H9 (cell line): ENCODE measurements at regions not wholly inside any gene's neighbourhood (a gene's known extent, or its start where the extent isn't known, plus 50 kb on each side); places are given as distances from the start of the nearest gene placed in this dataset.

Source experiments
- DNase-seq: peaks from one replicate; pipeline ENCODE4 v3.0.0-alpha.2; 2017
- H2AFZ ChIP-seq: one replicate; pipeline ENCODE4 v1.6.1; 2013; ENCODE audit warnings: mild to moderate bottlenecking, low read length, control low read depth, moderate library complexity
- H2AK5ac ChIP-seq: 2 replicates; pipeline ENCODE4 v1.6.1; 2013; ENCODE audit warnings: low read length, control low read depth, mixed read lengths; ENCODE audit not compliant: insufficient read length
- H2BK120ac ChIP-seq: one replicate; pipeline ENCODE4 v1.6.1; 2013; ENCODE audit warnings: low read depth, mild to moderate bottlenecking, low read length, control low read depth, inconsistent platforms; ENCODE audit not compliant: poor library complexity, severe bottlenecking
- H2BK12ac ChIP-seq: 2 replicates; pipeline ENCODE4 v1.6.1; 2013; ENCODE audit warnings: low read length, control low read depth, mixed read lengths, low read depth; ENCODE audit not compliant: insufficient read length
- H2BK15ac ChIP-seq: 2 replicates; pipeline ENCODE4 v1.6.1; 2013; ENCODE audit warnings: low read depth, low read length, control low read depth
- H2BK20ac ChIP-seq: one replicate; pipeline ENCODE4 v1.6.1; 2013; ENCODE audit warnings: low read depth, mild to moderate bottlenecking, low read length, control low read depth, inconsistent platforms; ENCODE audit not compliant: poor library complexity, severe bottlenecking
- H2BK5ac ChIP-seq: 2 replicates; pipeline ENCODE4 v1.6.1; 2013; ENCODE audit warnings: low read length, control low read depth, mixed read lengths; ENCODE audit not compliant: insufficient read length
- H3K14ac ChIP-seq: 2 replicates; pipeline ENCODE4 v1.6.1; 2013; ENCODE audit warnings: low read length, control low read depth; ENCODE audit not compliant: insufficient read depth
- H3K18ac ChIP-seq: 2 replicates; pipeline ENCODE4 v1.6.1; 2013; ENCODE audit warnings: low read depth, mild to moderate bottlenecking, mixed read lengths, low read length, control low read depth; ENCODE audit not compliant: insufficient read length
- H3K23ac ChIP-seq: 2 replicates; pipeline ENCODE4 v1.6.1; 2013; ENCODE audit warnings: low read length, control low read depth, mixed read lengths, low read depth; ENCODE audit not compliant: insufficient read length
- H3K23me2 ChIP-seq: 2 replicates; pipeline ENCODE4 v1.6.1; 2013; ENCODE audit warnings: low read depth, mild to moderate bottlenecking, mixed read lengths, low read length, control low read depth; ENCODE audit not compliant: insufficient read length, poor library complexity, severe bottlenecking
- H3K27ac ChIP-seq: 2 replicates; pipeline ENCODE4 v1.5.1; 2013; ENCODE audit warnings: low read length, control low read depth, mixed read lengths, low read depth; ENCODE audit not compliant: insufficient read length
- H3K27me3 ChIP-seq: 2 replicates; pipeline ENCODE4 v1.6.1; 2013; ENCODE audit warnings: low read length, control low read depth, inconsistent platforms; ENCODE audit not compliant: insufficient read depth
- H3K4ac ChIP-seq: 2 replicates; pipeline ENCODE4 v1.6.1; 2013; ENCODE audit warnings: low read depth, mild to moderate bottlenecking, control low read depth, inconsistent platforms, low read length, moderate library complexity
- H3K4me1 ChIP-seq: 2 replicates; pipeline ENCODE4 v1.6.1; 2013; ENCODE audit warnings: low read length, control low read depth, inconsistent platforms; ENCODE audit not compliant: insufficient read depth
- H3K4me2 ChIP-seq: 2 replicates; pipeline ENCODE4 v1.6.1; 2013; ENCODE audit warnings: low read length, control low read depth, mixed read lengths; ENCODE audit not compliant: insufficient read length, insufficient read depth
- H3K56ac ChIP-seq: 2 replicates; pipeline ENCODE4 v1.6.1; 2013; ENCODE audit warnings: low read depth, mild to moderate bottlenecking, mixed read lengths, low read length, control low read depth; ENCODE audit not compliant: insufficient read length
- H3K79me1 ChIP-seq: 2 replicates; pipeline ENCODE4 v1.6.1; 2013; ENCODE audit warnings: low read depth, mild to moderate bottlenecking, moderate library complexity, low read length, control low read depth, inconsistent platforms; ENCODE audit not compliant: insufficient read depth, poor library complexity, severe bottlenecking
- H3K79me2 ChIP-seq: 2 replicates; pipeline ENCODE4 v1.6.1; 2013; ENCODE audit warnings: low read length, control low read depth, inconsistent platforms; ENCODE audit not compliant: insufficient read depth
- H3K9ac ChIP-seq: 2 replicates; pipeline ENCODE4 v1.6.1; 2013; ENCODE audit warnings: low read length, control low read depth, mixed read lengths; ENCODE audit not compliant: insufficient read length; ENCODE audit errors: extremely low read depth
- H3K9me3 ChIP-seq: one replicate; pipeline ENCODE4 v1.6.1; 2013; ENCODE audit warnings: low read depth, low read length, inconsistent platforms; ENCODE audit not compliant: control insufficient read depth
- H3T11ph ChIP-seq: one replicate; pipeline ENCODE4 v1.6.1; 2013; ENCODE audit warnings: mild to moderate bottlenecking, low read length, control low read depth, inconsistent platforms
- H4K20me1 ChIP-seq: one replicate; pipeline ENCODE4 v1.6.1; 2013; ENCODE audit not compliant: control insufficient read depth, insufficient read length, insufficient read depth
- H4K5ac ChIP-seq: 2 replicates; pipeline ENCODE4 v1.6.1; 2013; ENCODE audit warnings: low read depth, mild to moderate bottlenecking, mixed read lengths, low read length, control low read depth; ENCODE audit not compliant: insufficient read length
- H4K8ac ChIP-seq: replicated peaks from 2 replicates; pipeline ENCODE4 v1.6.1; 2013; ENCODE audit warnings: low read length, control low read depth, mixed read lengths, low read depth; ENCODE audit not compliant: insufficient read length
- H4K91ac ChIP-seq: 2 replicates; pipeline ENCODE4 v1.6.1; 2013; ENCODE audit warnings: low read depth, mild to moderate bottlenecking, moderate library complexity, mixed read lengths, low read length, control low read depth; ENCODE audit not compliant: insufficient read length
- H3K27ac Mint-ChIP-seq, 3 experiments: 2 replicates in 2 of 3; 3 replicates in 1 of 3; pipeline ENCODE4 v1.8.0; 2020 to 2021; ENCODE audit warnings: mixed read lengths in 3 of 3, mild to moderate bottlenecking in 1 of 3, moderate library complexity in 1 of 3
- H3K27me3 Mint-ChIP-seq: 2 replicates; pipeline ENCODE4 v1.8.0; 2021; ENCODE audit warnings: low read depth, mild to moderate bottlenecking, moderate library complexity, mixed read lengths
- H3K36me3 Mint-ChIP-seq, 3 experiments: 2 replicates in 2 of 3; 3 replicates in 1 of 3; pipeline ENCODE4 v1.8.0; 2020 to 2021; ENCODE audit warnings: low read depth in 3 of 3, mixed read lengths in 3 of 3; ENCODE audit not compliant: insufficient read depth in 1 of 3
- H3K4me1 Mint-ChIP-seq, 2 experiments: 2 replicates each; pipeline ENCODE4 v1.8.0; 2020; ENCODE audit warnings: mixed read lengths in 2 of 2
- H3K4me3 Mint-ChIP-seq, 2 experiments: 2 replicates in 1 of 2; 3 replicates in 1 of 2; pipeline ENCODE4 v1.8.0; 2020 to 2021; ENCODE audit warnings: mild to moderate bottlenecking in 2 of 2, mixed read lengths in 2 of 2, moderate library complexity in 1 of 2
- H3K9me3 Mint-ChIP-seq, 2 experiments: 2 replicates in 1 of 2; 3 replicates in 1 of 2; pipeline ENCODE4 v1.8.0; 2020; ENCODE audit warnings: mild to moderate bottlenecking in 2 of 2, mixed read lengths in 2 of 2, moderate library complexity in 1 of 2
- CTCF ChIP-seq: fragments of 200-600 bp; sonication (generic); conservative IDR thresholded peaks from 3 replicates; pipeline ENCODE4 v1.8.0; 2021; ENCODE audit warnings: antibody characterized with exemption, mild to moderate bottlenecking
- WGBS: extraction: QIAGEN DNeasy Blood & Tissue Kit; methylation state at CpG from one replicate; pipeline ENCODE4 v1.1.7; 2013; ENCODE audit warnings: missing lambda C conversion rate, low lambda C conversion rate, mixed read lengths; ENCODE audit not compliant: insufficient read length; ENCODE audit errors: extremely low coverage; 5-methylcytosine and 5-hydroxymethylcytosine counted together

- H3K18ac ChIP-seq: no peak overlapping the region
- H2AK5ac ChIP-seq: no peak overlapping the region
- no peak overlapping the region for H2BK12ac ChIP-seq
- no peak overlapping the region for H3T11ph ChIP-seq
- H3K9ac ChIP-seq: no peak overlapping the region
- H2BK5ac ChIP-seq: no peak overlapping the region
- Mint-ChIP-seq H3K4me1 (peaks cover 11 to 18% of the 10 kb centered on the region in 2 experiments), H3K36me3 (no peaks in the 10 kb centered on the region), H3K4me3 (no peak overlapping the region), H3K27ac (no peak overlapping the region), H3K9me3 (no peaks in the 10 kb centered on the region), H3K27me3 (no peaks in the 10 kb centered on the region)
- H3K4me2 ChIP-seq: no peak overlapping the region
- H3K79me1 ChIP-seq: no peaks in the 10 kb centered on the region
- H2AFZ ChIP-seq: no peak overlapping the region
- H3K4me1 ChIP-seq: no peaks in the 10 kb centered on the region
- H3K14ac ChIP-seq: no peak overlapping the region
- no peaks in the 10 kb centered on the region for H4K20me1 ChIP-seq
- no peaks in the 10 kb centered on the region for H3K79me2 ChIP-seq
- no peak overlapping the region for H3K4ac ChIP-seq
- H3K9me3 ChIP-seq: no peaks in the 10 kb centered on the region
- no peak overlapping the region for H3K56ac ChIP-seq
- no peak overlapping the region for H2BK20ac ChIP-seq
- H3K27ac ChIP-seq: no peak overlapping the region
- WGBS: no CpG with 5 or more reads among the region's 4 CpGs
- H4K8ac ChIP-seq: no peak overlapping the region
- no peak overlapping the region for H2BK15ac ChIP-seq
- H3K23me2 ChIP-seq: no peaks in the 10 kb centered on the region
- TF ChIP-seq CTCF: no peak
- no peak overlapping the region for H4K91ac ChIP-seq
- no peak overlapping the region for H2BK120ac ChIP-seq
- H3K27me3 ChIP-seq: no peaks in the 10 kb centered on the region
- H3K23ac ChIP-seq: no peak overlapping the region
- H4K5ac ChIP-seq: no peak overlapping the region
- DNase-seq: no peak
Observed at GRCh38 chr3:55198554-55198953, 270.7 kb upstream of the LRTM1 start.
